ENCODE measurements at regions not wholly inside any gene's neighbourhood (a gene's known extent, or its start where the extent isn't known, plus 50 kb on each side); places are given as distances from the start of the nearest gene placed in this dataset.
A peak's percentile ranks its signal among the peaks of the same experiment; 100 is the strongest.

GRCh38 chr2:206845877-206846276, 80.5 kb downstream of the FASTKD2 start:
- DNase-seq: no peak
- H3K36me3 Mint-ChIP-seq (ENCODE audit: insufficient read depth in 2 of 2): no peaks in the 10 kb centered on the region
- H3K4me1 Mint-ChIP-seq (ENCODE audit: low read depth): no peaks in the 10 kb centered on the region
- no peak overlapping the region for H3K4me3 Mint-ChIP-seq
- H3K27ac Mint-ChIP-seq: no peak overlapping the region
- ATAC-seq (replicated peaks in 1 of 2): no peak
- H3K9me3 Mint-ChIP-seq: no peaks in the 10 kb centered on the region
- H3K27me3 Mint-ChIP-seq (ENCODE audit: low read depth): no peaks in the 10 kb centered on the region

- H3K27ac Mint-ChIP-seq: no peak overlapping the region
- no peak for ATAC-seq (replicated peaks in 1 of 2)
These were observed 80.9 kb downstream of the FASTKD2 start for GRCh38 chr2:206846331-206846730.

GRCh38 chr2:206846981-206847834, 81.8 kb downstream of the FASTKD2 start:
- H3K27me3 Mint-ChIP-seq (ENCODE audit: low read depth): no peaks in the 10 kb centered on the region
- no peaks in the 10 kb centered on the region for H3K36me3 Mint-ChIP-seq (ENCODE audit: insufficient read depth in 2 of 2)
- H3K9me3 Mint-ChIP-seq: no peaks in the 10 kb centered on the region
- no peak overlapping the region for H3K27ac Mint-ChIP-seq
- H3K4me3 Mint-ChIP-seq: no peak overlapping the region
- no peaks in the 10 kb centered on the region for H3K4me1 Mint-ChIP-seq (ENCODE audit: low read depth)
- ATAC-seq (replicated peaks in 1 of 2) (no peak), DNase-seq (no peak)

More at GRCh38 chr2:206846331-206846730, 80.9 kb downstream of the FASTKD2 start:
- H3K4me1 Mint-ChIP-seq (ENCODE audit: low read depth): no peaks in the 10 kb centered on the region
- H3K4me3 Mint-ChIP-seq: no peak overlapping the region
- no peaks in the 10 kb centered on the region for H3K9me3 Mint-ChIP-seq
- no peaks in the 10 kb centered on the region for H3K36me3 Mint-ChIP-seq (ENCODE audit: insufficient read depth in 2 of 2)
- H3K27me3 Mint-ChIP-seq (ENCODE audit: low read depth): no peaks in the 10 kb centered on the region
- DNase-seq: no peak

- H3K4me3 Mint-ChIP-seq: no peak overlapping the region
- no peak for ATAC-seq (replicated peaks in 1 of 2)
- no peak for DNase-seq
- H3K36me3 Mint-ChIP-seq (ENCODE audit: insufficient read depth in 2 of 2): no peaks in the 10 kb centered on the region
- H3K4me1 Mint-ChIP-seq (ENCODE audit: low read depth): no peaks in the 10 kb centered on the region
- no peaks in the 10 kb centered on the region for H3K27me3 Mint-ChIP-seq (ENCODE audit: low read depth)
- no peaks in the 10 kb centered on the region for H3K9me3 Mint-ChIP-seq
- H3K27ac Mint-ChIP-seq: no peak overlapping the region
These were observed 85.0 kb downstream of the FASTKD2 start for GRCh38 chr2:206850369-206850768.

- Mint-ChIP-seq H3K9me3 (no peaks in the 10 kb centered on the region), H3K27ac (no peak overlapping the region), H3K4me1 (ENCODE audit: low read depth) (no peaks in the 10 kb centered on the region), H3K27me3 (ENCODE audit: low read depth) (no peaks in the 10 kb centered on the region), H3K4me3 (no peak overlapping the region), H3K36me3 (ENCODE audit: insufficient read depth in 2 of 2) (no peaks in the 10 kb centered on the region)
- no peak for DNase-seq
- no peak for ATAC-seq (replicated peaks in 1 of 2)
These were observed 86.1 kb downstream of the FASTKD2 start for GRCh38 chr2:206851521-206851920.

GRCh38 chr2:206853915-206854314, 85.4 kb upstream of the CPO start:
- DNase-seq: no peak

GRCh38 chr2:206855585-206856433, 83.5 kb upstream of the CPO start:
- DNase-seq (no peak), ATAC-seq (replicated peaks in 1 of 2) (no peak)
- H3K9me3 Mint-ChIP-seq: peaks cover 0 to 3% of the 10 kb centered on the region in 2 donors
- H3K27me3 Mint-ChIP-seq (ENCODE audit: low read depth): no peaks in the 10 kb centered on the region
- H3K4me3 Mint-ChIP-seq: no peak overlapping the region
- no peaks in the 10 kb centered on the region for H3K36me3 Mint-ChIP-seq (ENCODE audit: insufficient read depth in 2 of 2)
- no peak overlapping the region for H3K27ac Mint-ChIP-seq
- H3K4me1 Mint-ChIP-seq (ENCODE audit: low read depth): peaks cover 15% of the 10 kb centered on the region

More at GRCh38 chr2:206853915-206854314, 85.4 kb upstream of the CPO start:
- Mint-ChIP-seq H3K36me3 (ENCODE audit: insufficient read depth in 2 of 2) (no peaks in the 10 kb centered on the region), H3K4me1 (ENCODE audit: low read depth) (peaks cover 5% of the 10 kb centered on the region), H3K27ac (no peak overlapping the region), H3K27me3 (ENCODE audit: low read depth) (no peaks in the 10 kb centered on the region), H3K4me3 (no peak overlapping the region), H3K9me3 (no peaks in the 10 kb centered on the region)
- ATAC-seq (replicated peaks in 1 of 2): no peak

GRCh38 chr2:206856513-206856912, 82.8 kb upstream of the CPO start:
- no peak overlapping the region for H3K4me3 Mint-ChIP-seq
- H3K27me3 Mint-ChIP-seq (ENCODE audit: low read depth): no peaks in the 10 kb centered on the region
- H3K4me1 Mint-ChIP-seq (ENCODE audit: low read depth): peaks cover 15% of the 10 kb centered on the region
- no peak overlapping the region for H3K27ac Mint-ChIP-seq
- DNase-seq: no peak
- no peaks in the 10 kb centered on the region for H3K36me3 Mint-ChIP-seq (ENCODE audit: insufficient read depth in 2 of 2)
- ATAC-seq (replicated peaks in 1 of 2): no peak
- H3K9me3 Mint-ChIP-seq: peaks cover 0 to 3% of the 10 kb centered on the region in 2 donors

GRCh38 chr2:206858687-206859329, 80.5 kb upstream of the CPO start:
- Mint-ChIP-seq H3K27me3 (ENCODE audit: low read depth) (no peaks in the 10 kb centered on the region), H3K9me3 (peaks cover 0 to 3% of the 10 kb centered on the region in 2 donors), H3K4me1 (ENCODE audit: low read depth) (peaks cover 15% of the 10 kb centered on the region), H3K27ac (peak overlapping the region; percentile 60), H3K36me3 (ENCODE audit: insufficient read depth in 2 of 2) (no peaks in the 10 kb centered on the region), H3K4me3 (peak overlapping the region; percentile 71 to 73)
- DNase-seq: peak in 1 of 2 donors; percentile 1
- peak; percentile 72 to 81 for ATAC-seq (replicated peaks in 1 of 2)

GRCh38 chr2:206859330-206859739, 80.0 kb upstream of the CPO start:
- H3K27me3 Mint-ChIP-seq (ENCODE audit: low read depth): no peaks in the 10 kb centered on the region
- H3K9me3 Mint-ChIP-seq: peaks cover 0 to 3% of the 10 kb centered on the region in 2 donors
- peak; percentile 62 to 84 for ATAC-seq (replicated peaks in 1 of 2)
- peak in 1 of 2 donors; percentile 14 for DNase-seq
- peak overlapping the region; percentile 71 to 73 for H3K4me3 Mint-ChIP-seq
- no peaks in the 10 kb centered on the region for H3K36me3 Mint-ChIP-seq (ENCODE audit: insufficient read depth in 2 of 2)
- H3K4me1 Mint-ChIP-seq (ENCODE audit: low read depth): peaks cover 15% of the 10 kb centered on the region
- H3K27ac Mint-ChIP-seq: peak overlapping the region; percentile 60

- Mint-ChIP-seq H3K4me1 (ENCODE audit: low read depth) (peaks cover 15% of the 10 kb centered on the region), H3K27ac (no peak overlapping the region), H3K9me3 (peaks cover 0 to 3% of the 10 kb centered on the region in 2 donors), H3K36me3 (ENCODE audit: insufficient read depth in 2 of 2) (no peaks in the 10 kb centered on the region), H3K27me3 (ENCODE audit: low read depth) (no peaks in the 10 kb centered on the region), H3K4me3 (no peak overlapping the region)
- DNase-seq (no peak), ATAC-seq (replicated peaks in 1 of 2) (no peak)
These were observed 76.1 kb upstream of the CPO start for GRCh38 chr2:206863196-206863595.

GRCh38 chr2:206863716-206864115, 75.6 kb upstream of the CPO start:
- Mint-ChIP-seq H3K27me3 (ENCODE audit: low read depth) (no peaks in the 10 kb centered on the region), H3K9me3 (peaks cover 0 to 3% of the 10 kb centered on the region in 2 donors), H3K4me1 (ENCODE audit: low read depth) (peaks cover 11% of the 10 kb centered on the region), H3K4me3 (no peak overlapping the region), H3K36me3 (ENCODE audit: insufficient read depth in 2 of 2) (no peaks in the 10 kb centered on the region), H3K27ac (no peak overlapping the region)
- ATAC-seq (replicated peaks in 1 of 2) (no peak), DNase-seq (no peak)

GRCh38 chr2:206867006-206867405, 72.3 kb upstream of the CPO start:
- Mint-ChIP-seq H3K4me3 (no peak overlapping the region), H3K27me3 (ENCODE audit: low read depth) (no peaks in the 10 kb centered on the region), H3K9me3 (no peaks in the 10 kb centered on the region), H3K27ac (no peak overlapping the region), H3K36me3 (ENCODE audit: insufficient read depth in 2 of 2) (no peaks in the 10 kb centered on the region), H3K4me1 (ENCODE audit: low read depth) (no peaks in the 10 kb centered on the region)
- ATAC-seq (replicated peaks in 1 of 2) (peak in 1 of 2 donors; percentile 69), DNase-seq (no peak)
